Breast epithelium (tissue), 4 donors: ENCODE measurements at regions not wholly inside any gene's neighbourhood (a gene's known extent, or its start where the extent isn't known, plus 50 kb on each side); places are given as distances from the start of the nearest gene placed in this dataset.

Experiments
- DNase-seq, 2 donors: peaks; one replicate each; pipeline ENCODE4 v3.0.0-alpha.2; 2019; ENCODE audit warnings: low spot score in 2 of 2
- H3K27ac ChIP-seq, 2 donors: fragments of 200-600 bp; sonication (generic) in 1 of 2; one replicate each; pipeline ENCODE4 v1.5.1; 2016 to 2019; ENCODE audit warnings: mild to moderate bottlenecking in 1 of 2
- H3K27me3 ChIP-seq, 2 donors: fragments of 200-600 bp; sonication (generic) in 1 of 2; one replicate each; pipeline versions ENCODE4 v1.5.1 to v1.6.0; 2017 to 2019; ENCODE audit warnings: control low read depth in 1 of 2, mild to moderate bottlenecking in 1 of 2
- H3K36me3 ChIP-seq: fragments of 200-600 bp; one replicate; pipeline ENCODE4 v1.5.1; 2019
- H3K4me1 ChIP-seq, 2 donors: fragments of 200-600 bp; sonication (generic); one replicate each; pipeline ENCODE4 v1.5.1; 2016 to 2019; ENCODE audit warnings: control low read depth in 1 of 2
- H3K4me3 ChIP-seq, 3 donors: fragments of 200-600 bp; sonication (generic); 1 replicate in 2 of 3; 2 replicates in 1 of 3; pipeline ENCODE4 v1.5.1; 2016 to 2019; ENCODE audit warnings: mild to moderate bottlenecking in 3 of 3, moderate library complexity in 2 of 3
- H3K9me3 ChIP-seq, 2 donors: fragments of 200-600 bp; sonication (generic) in 1 of 2; one replicate each; pipeline ENCODE4 v1.5.1; 2016 to 2019; ENCODE audit warnings: control low read depth in 1 of 2
- CTCF ChIP-seq, 3 donors: fragments of 450-650 bp; IDR thresholded peaks; one replicate each; pipeline ENCODE4 v1.5.1; 2016 to 2017; ENCODE audit warnings: antibody characterized with exemption in 3 of 3, mild to moderate bottlenecking in 3 of 3, moderate library complexity in 3 of 3
- POLR2A ChIP-seq: fragments of 450-650 bp; IDR thresholded peaks from one replicate; pipeline ENCODE4 v1.6.1; 2016; ENCODE audit warnings: antibody characterized with exemption, mild to moderate bottlenecking, moderate library complexity
- POLR2AphosphoS5 ChIP-seq, 3 donors: sonication (generic); formaldehyde crosslinking; IDR thresholded peaks; one replicate each; pipeline ENCODE4 v1.6.1; 2017; ENCODE audit warnings: antibody characterized with exemption in 3 of 3
- intact Hi-C: fragments of 100-400 bp; cut with DNase I; formaldehyde crosslinking; loops from one replicate; pipeline ENCODE4 v1.15.1; 2023; ENCODE audit warnings: low total_unique reads

- peaks cover 0 to 6% of the 10 kb centered on the region in 2 donors for H3K9me3 ChIP-seq
- H3K4me3 ChIP-seq, result no peak overlapping the region
- H3K36me3 ChIP-seq, result no peaks in the 10 kb centered on the region
- no peak overlapping the region for H3K27ac ChIP-seq
- DNase-seq, result no peak
- H3K27me3 ChIP-seq, result no peaks in the 10 kb centered on the region
- no peaks in the 10 kb centered on the region for H3K4me1 ChIP-seq
- intact Hi-C loops, result no loop called here
- TF ChIP-seq POLR2A (no peak), CTCF (IDR thresholded peaks at IDR 0.05) (no peak), POLR2AphosphoS5 (IDR thresholded peaks at IDR 0.05) (no peak)
Observed at GRCh38 chr13:80530902-80531301, 190.0 kb upstream of the SPRY2 start.

- intact Hi-C loops, result no loop called here
- no peak for DNase-seq
- TF ChIP-seq POLR2A (no peak), POLR2AphosphoS5 (IDR thresholded peaks at IDR 0.05) (no peak), CTCF (IDR thresholded peaks at IDR 0.05) (no peak)
- no peak overlapping the region for H3K27ac ChIP-seq
- H3K27me3 ChIP-seq, result no peaks in the 10 kb centered on the region
- peaks cover 0 to 6% of the 10 kb centered on the region in 2 donors for H3K9me3 ChIP-seq
- no peaks in the 10 kb centered on the region for H3K36me3 ChIP-seq
- H3K4me3 ChIP-seq, result no peak overlapping the region
- H3K4me1 ChIP-seq, result no peaks in the 10 kb centered on the region
Observed at GRCh38 chr13:80530191-80530590, 189.3 kb upstream of the SPRY2 start.

GRCh38 chr13:80529734-80530133 is 188.8 kb upstream of the SPRY2 start:
- DNase-seq, result no peak
- peaks cover 0 to 6% of the 10 kb centered on the region in 2 donors for H3K9me3 ChIP-seq
- intact Hi-C loops, result no loop called here
- no peaks in the 10 kb centered on the region for H3K4me1 ChIP-seq
- no peaks in the 10 kb centered on the region for H3K27me3 ChIP-seq
- H3K36me3 ChIP-seq, result no peaks in the 10 kb centered on the region
- TF ChIP-seq CTCF (IDR thresholded peaks at IDR 0.05), result no peak
- no peak for TF ChIP-seq POLR2A
- TF ChIP-seq POLR2AphosphoS5 (IDR thresholded peaks at IDR 0.05), result no peak
- H3K27ac ChIP-seq, result no peak overlapping the region
- H3K4me3 ChIP-seq, result no peak overlapping the region

GRCh38 chr13:80528733-80529132 is 187.8 kb upstream of the SPRY2 start:
- intact Hi-C loops, result no loop called here
- H3K4me3 ChIP-seq, result no peak overlapping the region
- DNase-seq, result no peak
- no peak overlapping the region for H3K27ac ChIP-seq
- no peaks in the 10 kb centered on the region for H3K4me1 ChIP-seq
- H3K36me3 ChIP-seq, result no peaks in the 10 kb centered on the region
- H3K9me3 ChIP-seq, result peaks cover 0 to 6% of the 10 kb centered on the region in 2 donors
- no peak for TF ChIP-seq POLR2A
- TF ChIP-seq CTCF (IDR thresholded peaks at IDR 0.05), result no peak
- TF ChIP-seq POLR2AphosphoS5 (IDR thresholded peaks at IDR 0.05), result no peak
- H3K27me3 ChIP-seq, result no peaks in the 10 kb centered on the region

- no peak for TF ChIP-seq CTCF (IDR thresholded peaks at IDR 0.05)
- no peak for TF ChIP-seq POLR2AphosphoS5 (IDR thresholded peaks at IDR 0.05)
- TF ChIP-seq POLR2A, result no peak
- no peaks in the 10 kb centered on the region for H3K36me3 ChIP-seq
- H3K9me3 ChIP-seq, result peaks cover 0 to 6% of the 10 kb centered on the region in 2 donors
- no peaks in the 10 kb centered on the region for H3K4me1 ChIP-seq
- intact Hi-C loops, result no loop called here
- no peaks in the 10 kb centered on the region for H3K27me3 ChIP-seq
- no peak for DNase-seq
- H3K4me3 ChIP-seq, result no peak overlapping the region
- no peak overlapping the region for H3K27ac ChIP-seq
Observed at GRCh38 chr13:80527400-80527799, 186.5 kb upstream of the SPRY2 start.
